ENCODE measurements at regions not wholly inside any gene's neighbourhood (a gene's known extent, or its start where the extent isn't known, plus 50 kb on each side); places are given as distances from the start of the nearest gene placed in this dataset.

DNA sequence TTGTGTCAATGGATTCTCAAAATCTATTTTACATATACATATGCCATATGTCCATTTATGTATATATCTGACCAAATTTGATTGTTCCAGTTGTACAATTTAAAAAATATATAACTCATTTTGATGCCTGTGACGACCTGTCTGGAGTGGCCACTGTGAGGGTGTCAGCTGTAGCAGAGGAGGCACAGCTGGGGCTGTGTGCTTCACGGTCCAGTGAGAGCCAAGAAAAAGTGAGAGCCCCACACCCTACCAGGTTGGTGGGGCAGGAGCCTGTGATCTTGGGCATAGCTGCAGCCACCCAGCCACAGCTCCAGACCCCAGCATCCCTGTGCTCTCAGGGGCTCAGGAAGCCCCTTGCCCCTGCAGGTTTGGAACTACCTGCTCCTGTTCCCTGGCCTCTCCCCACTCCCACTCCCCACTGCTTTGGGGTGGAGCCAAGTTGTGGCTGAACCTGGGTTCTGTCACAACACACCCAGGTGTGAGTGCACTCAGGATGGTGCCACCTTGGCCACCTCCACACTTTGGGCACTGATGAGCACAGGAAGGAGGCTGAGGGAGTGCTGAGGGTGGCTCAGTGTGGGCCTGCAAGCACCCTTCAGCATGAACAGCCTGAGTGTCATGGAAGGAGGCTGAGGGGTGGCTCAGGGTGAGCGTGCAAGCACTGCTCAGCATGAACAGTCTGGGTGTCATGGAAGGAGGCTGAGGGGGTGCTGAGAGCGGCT lies 161.1 kb upstream of the ROBO1 start:
- Histone ChIP-seq H3K9me3 (ENCODE audit: low read length) (no peaks in the 10 kb centered on the region), H2AFZ (ENCODE audit: low read length) (no peak overlapping the region), H4K20me1 (ENCODE audit: insufficient read depth, low read depth, low read length) (no peaks in the 10 kb centered on the region), H3K4me3 (ENCODE audit: low read length) (no peak overlapping the region), H3K4me1 (ENCODE audit: low read length) (peaks cover 11% of the 10 kb centered on the region), H3K4me2 (ENCODE audit: low read depth, low read length, poor library complexity, severe bottlenecking) (no peak overlapping the region), H3K27me3 (ENCODE audit: low read length) (no peaks in the 10 kb centered on the region), H3K79me2 (ENCODE audit: low read length) (no peaks in the 10 kb centered on the region), H3K9ac (ENCODE audit: low read length) (no peak overlapping the region), H3K27ac (ENCODE audit: low read length) (no peak overlapping the region), H3K36me3 (ENCODE audit: insufficient read depth, low read length) (no peaks in the 10 kb centered on the region), H3K9me2 (replicated peaks; ENCODE audit: insufficient read depth, low read length) (no peaks in the 10 kb centered on the region)
- no peak for DNase-seq

DNA sequence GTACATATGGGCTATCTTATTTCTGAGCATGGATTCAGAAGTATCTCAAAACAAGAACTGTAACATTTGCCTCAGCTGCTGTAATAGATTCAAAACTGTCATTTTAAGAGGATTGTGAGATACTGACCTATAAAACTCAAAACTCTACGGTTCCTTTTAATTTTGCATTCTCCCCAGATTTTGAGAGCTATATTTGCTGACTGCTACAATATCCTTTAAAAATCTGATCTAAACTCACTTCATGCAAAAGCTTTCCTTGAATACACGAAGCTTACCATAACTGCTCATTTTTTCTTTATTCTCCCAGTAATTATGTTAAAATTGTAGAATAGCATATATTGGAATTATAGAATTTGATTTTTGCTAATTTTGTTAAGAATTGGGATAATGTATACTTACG lies 158.7 kb upstream of the ROBO1 start:
- Histone ChIP-seq H3K9me3 (ENCODE audit: low read length) (no peaks in the 10 kb centered on the region), H3K9ac (ENCODE audit: low read length) (no peak overlapping the region), H3K79me2 (ENCODE audit: low read length) (no peaks in the 10 kb centered on the region), H3K4me3 (ENCODE audit: low read length) (no peak overlapping the region), H3K4me1 (ENCODE audit: low read length) (peaks cover 11% of the 10 kb centered on the region), H3K27ac (ENCODE audit: low read length) (no peak overlapping the region), H4K20me1 (ENCODE audit: insufficient read depth, low read depth, low read length) (no peaks in the 10 kb centered on the region), H3K36me3 (ENCODE audit: insufficient read depth, low read length) (no peaks in the 10 kb centered on the region), H3K9me2 (replicated peaks; ENCODE audit: insufficient read depth, low read length) (no peaks in the 10 kb centered on the region), H3K27me3 (ENCODE audit: low read length) (no peaks in the 10 kb centered on the region), H3K4me2 (ENCODE audit: low read depth, low read length, poor library complexity, severe bottlenecking) (no peak overlapping the region), H2AFZ (ENCODE audit: low read length) (no peak overlapping the region)
- DNase-seq, result no peak

DNA sequence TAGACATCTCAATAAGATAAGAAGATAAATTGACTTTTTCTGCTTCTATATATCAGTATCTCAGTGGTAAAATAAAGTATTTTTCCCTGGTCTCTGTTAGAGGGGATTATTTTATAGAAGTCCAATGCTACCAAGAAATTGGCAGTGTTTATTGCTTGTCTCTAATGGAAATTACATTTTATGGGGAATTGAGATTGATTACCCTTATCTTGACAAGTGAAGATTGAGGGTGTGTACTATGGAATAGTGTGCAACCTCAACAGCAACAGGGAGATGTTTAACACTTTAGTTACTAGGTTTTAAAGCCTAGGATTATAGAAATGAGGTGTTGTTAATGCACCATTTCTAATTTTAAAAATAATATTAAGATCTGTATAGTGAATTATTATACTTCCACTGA lies 154.8 kb upstream of the ROBO1 start:
- no peaks in the 10 kb centered on the region for H3K79me2 ChIP-seq (ENCODE audit: low read length)
- no peaks in the 10 kb centered on the region for H4K20me1 ChIP-seq (ENCODE audit: insufficient read depth, low read depth, low read length)
- H3K27me3 ChIP-seq (ENCODE audit: low read length), result no peaks in the 10 kb centered on the region
- no peaks in the 10 kb centered on the region for H3K9me3 ChIP-seq (ENCODE audit: low read length)
- no peak overlapping the region for H3K9ac ChIP-seq (ENCODE audit: low read length)
- no peak for DNase-seq
- no peaks in the 10 kb centered on the region for H3K4me1 ChIP-seq (ENCODE audit: low read length)
- H3K4me3 ChIP-seq (ENCODE audit: low read length), result no peak overlapping the region
- H3K9me2 ChIP-seq (replicated peaks; ENCODE audit: insufficient read depth, low read length), result no peaks in the 10 kb centered on the region
- no peak overlapping the region for H3K4me2 ChIP-seq (ENCODE audit: low read depth, low read length, poor library complexity, severe bottlenecking)
- H3K36me3 ChIP-seq (ENCODE audit: insufficient read depth, low read length), result no peaks in the 10 kb centered on the region
- H3K27ac ChIP-seq (ENCODE audit: low read length), result no peak overlapping the region
- H2AFZ ChIP-seq (ENCODE audit: low read length), result no peak overlapping the region

DNA sequence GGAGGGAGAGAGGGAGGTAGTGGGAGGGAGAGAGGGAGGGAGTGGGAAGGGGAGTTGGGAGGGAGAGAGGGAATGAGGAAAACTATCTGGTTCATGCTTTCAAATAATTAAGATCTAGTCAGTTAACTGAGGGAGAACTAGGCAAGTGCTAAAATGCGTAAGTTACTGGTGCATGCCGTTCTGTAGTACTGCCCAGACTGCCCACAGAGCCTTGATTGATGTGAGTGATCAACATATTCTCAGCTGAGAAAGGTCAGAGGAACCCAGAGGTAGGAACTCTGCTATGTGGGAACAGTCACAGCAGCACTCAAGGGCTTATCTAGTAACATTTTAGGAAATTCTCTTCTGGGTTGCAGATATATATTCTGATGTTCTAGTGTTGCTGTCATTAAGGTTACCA lies 149.8 kb upstream of the ROBO1 start:
- H3K9ac ChIP-seq (ENCODE audit: low read length), result no peak overlapping the region
- H3K4me2 ChIP-seq (ENCODE audit: low read depth, low read length, poor library complexity, severe bottlenecking), result no peak overlapping the region
- H4K20me1 ChIP-seq (ENCODE audit: insufficient read depth, low read depth, low read length), result no peaks in the 10 kb centered on the region
- H3K27me3 ChIP-seq (ENCODE audit: low read length), result no peaks in the 10 kb centered on the region
- H3K79me2 ChIP-seq (ENCODE audit: low read length), result no peaks in the 10 kb centered on the region
- no peaks in the 10 kb centered on the region for H3K9me3 ChIP-seq (ENCODE audit: low read length)
- H3K4me1 ChIP-seq (ENCODE audit: low read length), result no peaks in the 10 kb centered on the region
- no peak overlapping the region for H3K27ac ChIP-seq (ENCODE audit: low read length)
- H3K36me3 ChIP-seq (ENCODE audit: insufficient read depth, low read length), result no peaks in the 10 kb centered on the region
- H3K4me3 ChIP-seq (ENCODE audit: low read length), result no peak overlapping the region
- H3K9me2 ChIP-seq (replicated peaks; ENCODE audit: insufficient read depth, low read length), result no peaks in the 10 kb centered on the region
- DNase-seq, result no peak
- H2AFZ ChIP-seq (ENCODE audit: low read length), result no peak overlapping the region

DNA sequence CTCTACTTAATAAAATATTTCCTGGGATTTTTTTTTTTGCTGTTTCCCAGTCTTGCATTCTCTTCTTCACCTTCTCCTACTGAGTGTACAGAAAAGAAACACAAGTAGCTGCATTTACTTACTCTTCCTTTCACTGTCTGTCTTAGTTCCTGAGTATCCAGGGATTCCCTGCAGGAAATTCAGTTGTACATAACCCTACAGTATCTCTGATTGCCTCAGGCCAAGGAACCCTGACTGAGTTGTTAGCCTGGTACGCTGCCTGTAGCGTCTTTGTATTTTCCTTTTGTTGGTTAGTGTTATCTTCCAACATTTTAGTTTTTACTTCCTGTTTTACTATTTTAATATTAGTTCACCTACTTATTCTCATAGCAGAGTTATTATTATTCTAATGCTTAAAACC lies 142.5 kb upstream of the ROBO1 start:
- H2AFZ ChIP-seq (ENCODE audit: low read length), result no peak overlapping the region
- no peaks in the 10 kb centered on the region for H3K9me3 ChIP-seq (ENCODE audit: low read length)
- no peaks in the 10 kb centered on the region for H3K27me3 ChIP-seq (ENCODE audit: low read length)
- no peak overlapping the region for H3K27ac ChIP-seq (ENCODE audit: low read length)
- no peaks in the 10 kb centered on the region for H3K36me3 ChIP-seq (ENCODE audit: insufficient read depth, low read length)
- no peak for DNase-seq
- H3K4me2 ChIP-seq (ENCODE audit: low read depth, low read length, poor library complexity, severe bottlenecking), result no peak overlapping the region
- H3K9ac ChIP-seq (ENCODE audit: low read length), result no peak overlapping the region
- H3K4me3 ChIP-seq (ENCODE audit: low read length), result no peak overlapping the region
- no peaks in the 10 kb centered on the region for H3K9me2 ChIP-seq (replicated peaks; ENCODE audit: insufficient read depth, low read length)
- no peaks in the 10 kb centered on the region for H3K4me1 ChIP-seq (ENCODE audit: low read length)
- no peaks in the 10 kb centered on the region for H4K20me1 ChIP-seq (ENCODE audit: insufficient read depth, low read depth, low read length)
- no peaks in the 10 kb centered on the region for H3K79me2 ChIP-seq (ENCODE audit: low read length)

DNA sequence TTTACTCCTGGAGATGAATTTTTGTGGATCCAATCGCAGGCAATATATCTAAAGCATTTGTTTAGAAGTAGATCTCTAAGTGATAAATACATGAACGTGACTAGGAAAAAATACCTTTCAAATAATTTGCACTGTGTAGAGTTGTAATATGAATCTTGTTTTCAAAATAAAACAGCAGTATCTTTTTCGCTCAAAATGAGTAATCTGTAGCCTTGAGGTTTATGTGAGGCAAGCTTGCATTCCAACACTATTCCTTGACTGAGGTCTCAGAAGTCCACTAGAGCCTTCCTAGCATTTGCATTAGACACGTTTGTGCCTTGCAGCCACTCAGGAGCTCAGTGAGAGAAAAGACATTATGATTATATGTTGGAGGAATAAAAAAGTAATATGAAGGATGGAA lies 138.3 kb upstream of the ROBO1 start:
- H3K79me2 ChIP-seq (ENCODE audit: low read length), result no peaks in the 10 kb centered on the region
- H3K4me1 ChIP-seq (ENCODE audit: low read length), result no peaks in the 10 kb centered on the region
- H3K36me3 ChIP-seq (ENCODE audit: insufficient read depth, low read length), result no peaks in the 10 kb centered on the region
- H3K9me2 ChIP-seq (replicated peaks; ENCODE audit: insufficient read depth, low read length), result no peaks in the 10 kb centered on the region
- H2AFZ ChIP-seq (ENCODE audit: low read length), result no peak overlapping the region
- no peaks in the 10 kb centered on the region for H4K20me1 ChIP-seq (ENCODE audit: insufficient read depth, low read depth, low read length)
- H3K9ac ChIP-seq (ENCODE audit: low read length), result no peak overlapping the region
- no peaks in the 10 kb centered on the region for H3K27me3 ChIP-seq (ENCODE audit: low read length)
- H3K9me3 ChIP-seq (ENCODE audit: low read length), result no peaks in the 10 kb centered on the region
- DNase-seq, result no peak
- no peak overlapping the region for H3K27ac ChIP-seq (ENCODE audit: low read length)
- H3K4me3 ChIP-seq (ENCODE audit: low read length), result no peak overlapping the region
- H3K4me2 ChIP-seq (ENCODE audit: low read depth, low read length, poor library complexity, severe bottlenecking), result no peak overlapping the region

DNA sequence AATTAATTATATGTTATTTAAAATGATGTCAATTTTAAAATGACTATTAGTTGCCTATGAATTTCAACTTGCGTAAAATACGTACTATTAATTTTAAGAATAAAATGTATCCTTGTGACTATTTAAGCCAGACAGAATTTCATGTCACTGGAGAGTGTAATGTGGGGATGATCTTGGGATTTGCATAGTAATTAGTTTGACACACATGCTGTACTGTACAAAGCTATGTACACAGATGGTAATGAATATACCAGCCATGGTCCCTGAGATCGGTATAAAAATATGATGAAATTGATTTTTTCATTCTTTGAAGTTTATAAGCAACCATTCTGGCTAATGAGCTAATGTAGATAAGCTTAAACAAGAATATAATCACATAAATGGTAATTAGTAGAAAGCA lies 134.4 kb upstream of the ROBO1 start:
- no peaks in the 10 kb centered on the region for H3K9me3 ChIP-seq (ENCODE audit: low read length)
- no peak overlapping the region for H3K27ac ChIP-seq (ENCODE audit: low read length)
- H3K27me3 ChIP-seq (ENCODE audit: low read length), result no peaks in the 10 kb centered on the region
- no peak overlapping the region for H3K4me3 ChIP-seq (ENCODE audit: low read length)
- no peaks in the 10 kb centered on the region for H4K20me1 ChIP-seq (ENCODE audit: insufficient read depth, low read depth, low read length)
- no peaks in the 10 kb centered on the region for H3K4me1 ChIP-seq (ENCODE audit: low read length)
- DNase-seq, result no peak
- H3K9ac ChIP-seq (ENCODE audit: low read length), result no peak overlapping the region
- no peaks in the 10 kb centered on the region for H3K79me2 ChIP-seq (ENCODE audit: low read length)
- no peak overlapping the region for H2AFZ ChIP-seq (ENCODE audit: low read length)
- H3K9me2 ChIP-seq (replicated peaks; ENCODE audit: insufficient read depth, low read length), result no peaks in the 10 kb centered on the region
- no peaks in the 10 kb centered on the region for H3K36me3 ChIP-seq (ENCODE audit: insufficient read depth, low read length)
- H3K4me2 ChIP-seq (ENCODE audit: low read depth, low read length, poor library complexity, severe bottlenecking), result no peak overlapping the region

DNA sequence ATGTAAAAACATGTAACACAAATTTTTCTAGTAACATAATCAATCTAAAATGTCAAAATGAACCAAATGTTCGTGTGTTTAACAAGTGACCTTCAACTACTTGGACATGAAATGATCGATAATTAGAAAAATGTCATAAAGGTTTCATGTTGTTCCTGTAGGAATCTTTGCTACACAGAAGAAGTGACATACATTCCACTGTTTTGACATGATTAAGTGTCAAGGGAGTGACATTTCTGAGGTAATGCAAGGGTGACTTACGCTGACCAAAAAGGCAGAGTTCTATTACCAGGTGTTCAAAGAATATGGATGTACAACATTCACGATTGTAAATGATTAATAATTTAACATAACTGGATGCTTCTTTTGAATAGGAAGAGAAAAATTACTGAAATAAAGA lies 131.1 kb upstream of the ROBO1 start:
- Histone ChIP-seq H3K9me2 (replicated peaks; ENCODE audit: insufficient read depth, low read length) (no peaks in the 10 kb centered on the region), H4K20me1 (ENCODE audit: insufficient read depth, low read depth, low read length) (no peaks in the 10 kb centered on the region)

DNA sequence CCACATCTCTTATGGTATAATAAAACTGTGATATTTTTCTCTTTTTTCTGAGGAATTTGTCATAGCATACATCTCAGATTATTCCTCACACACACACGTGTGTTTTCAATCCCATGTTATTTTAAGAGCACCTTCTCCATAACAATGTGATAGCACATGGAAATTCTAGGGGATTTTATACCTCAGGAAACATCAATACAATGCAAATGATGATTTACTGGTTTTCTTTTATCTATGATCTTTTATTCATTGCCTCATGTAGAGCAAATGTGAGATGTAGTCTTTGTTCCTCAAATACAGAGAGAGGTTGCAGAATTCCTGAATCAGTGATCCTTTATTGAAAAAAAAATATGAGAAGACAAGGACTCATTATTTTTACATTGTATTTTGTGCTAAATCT lies 128.3 kb upstream of the ROBO1 start:
- Histone ChIP-seq H3K4me1 (ENCODE audit: low read length) (no peaks in the 10 kb centered on the region), H3K36me3 (ENCODE audit: insufficient read depth, low read length) (no peaks in the 10 kb centered on the region), H3K9ac (ENCODE audit: low read length) (no peak overlapping the region), H3K79me2 (ENCODE audit: low read length) (no peaks in the 10 kb centered on the region), H3K27ac (ENCODE audit: low read length) (no peak overlapping the region), H2AFZ (ENCODE audit: low read length) (no peak overlapping the region), H3K9me3 (ENCODE audit: low read length) (no peaks in the 10 kb centered on the region), H3K27me3 (ENCODE audit: low read length) (no peaks in the 10 kb centered on the region), H3K9me2 (replicated peaks; ENCODE audit: insufficient read depth, low read length) (no peaks in the 10 kb centered on the region), H3K4me3 (ENCODE audit: low read length) (no peak overlapping the region), H4K20me1 (ENCODE audit: insufficient read depth, low read depth, low read length) (no peaks in the 10 kb centered on the region), H3K4me2 (ENCODE audit: low read depth, low read length, poor library complexity, severe bottlenecking) (no peak overlapping the region)
- DNase-seq, result no peak

More for the DNA sequence above, 131.1 kb upstream of the ROBO1 start:
- Histone ChIP-seq H3K9me3 (ENCODE audit: low read length) (no peaks in the 10 kb centered on the region), H3K9ac (ENCODE audit: low read length) (no peak overlapping the region), H2AFZ (ENCODE audit: low read length) (no peak overlapping the region), H3K79me2 (ENCODE audit: low read length) (no peaks in the 10 kb centered on the region), H3K4me1 (ENCODE audit: low read length) (no peaks in the 10 kb centered on the region), H3K27ac (ENCODE audit: low read length) (no peak overlapping the region), H3K36me3 (ENCODE audit: insufficient read depth, low read length) (no peaks in the 10 kb centered on the region), H3K27me3 (ENCODE audit: low read length) (no peaks in the 10 kb centered on the region), H3K4me3 (ENCODE audit: low read length) (no peak overlapping the region), H3K4me2 (ENCODE audit: low read depth, low read length, poor library complexity, severe bottlenecking) (no peak overlapping the region)
- no peak for DNase-seq
